ENCODE measurements at regions not wholly inside any gene's neighbourhood (a gene's known extent, or its start where the extent isn't known, plus 50 kb on each side); places are given as distances from the start of the nearest gene placed in this dataset.

DNA sequence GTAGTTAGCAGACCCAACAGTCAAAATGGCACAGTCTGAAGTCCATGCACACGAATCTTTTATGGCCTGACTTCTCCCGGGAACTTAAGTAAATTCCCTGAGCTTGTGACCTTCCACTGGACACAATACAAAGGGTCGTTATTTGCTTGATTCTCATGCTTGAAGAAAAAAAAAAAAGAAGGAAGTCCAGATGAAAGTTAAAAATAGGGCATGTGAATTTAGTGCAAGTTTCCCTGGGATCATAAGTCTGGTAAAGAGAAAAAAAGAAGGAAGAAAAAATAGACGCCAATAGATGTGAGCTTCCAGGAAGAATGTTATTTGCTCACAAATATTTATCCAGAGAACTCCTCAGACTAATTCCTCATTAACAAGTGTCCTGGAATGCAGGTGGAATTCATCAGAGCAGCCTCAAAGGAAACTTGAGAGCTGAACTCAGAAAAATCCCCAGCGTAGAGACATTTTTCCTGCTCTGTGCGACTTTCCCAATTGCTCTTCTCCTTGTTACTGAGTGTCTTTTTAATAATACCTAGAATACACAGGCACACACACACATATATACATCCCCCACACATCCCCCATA is 616.3 kb downstream of the EBF1 start:
- DNase-seq (ENCODE audit: low spot score), result no peak

DNA sequence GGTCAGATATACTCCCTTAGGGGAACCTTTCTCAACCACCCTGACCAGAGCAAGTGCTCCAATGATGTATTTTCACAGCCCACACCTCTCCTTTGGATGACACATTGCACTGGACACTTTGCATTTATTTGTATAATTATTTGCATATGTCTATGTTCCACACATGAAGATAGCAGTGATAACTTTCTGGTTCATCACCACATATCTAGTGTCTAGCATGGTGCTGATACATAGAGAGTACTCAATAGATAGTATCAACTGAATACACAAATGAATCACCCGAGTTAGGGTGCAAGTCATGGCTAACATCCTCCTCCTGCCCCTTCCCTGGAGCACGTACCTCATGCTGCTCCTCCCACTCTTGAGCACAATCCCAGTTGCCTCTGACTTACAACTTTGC is 617.6 kb downstream of the EBF1 start:
- DNase-seq (ENCODE audit: low spot score), result no peak

DNA sequence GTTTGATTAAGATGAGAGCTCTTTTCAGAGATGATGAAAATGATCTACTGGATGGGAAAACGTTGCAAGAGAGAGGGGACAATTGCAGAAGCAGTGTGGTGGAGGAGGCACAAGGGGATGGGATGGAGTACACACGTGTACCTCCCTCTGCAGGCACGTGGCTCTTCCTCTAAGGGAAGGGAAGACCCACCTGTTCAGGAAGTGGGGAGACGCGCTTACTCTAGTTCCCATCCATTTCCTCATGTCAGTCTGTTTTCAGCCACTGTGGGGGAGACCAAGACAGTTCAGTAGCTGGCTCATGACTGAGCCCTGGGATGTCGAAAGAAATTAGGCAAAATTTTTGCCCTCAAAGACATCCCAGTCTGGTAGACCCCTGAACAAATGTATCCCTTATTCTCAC is 619.2 kb upstream of the CLINT1 start:
- DNase-seq (ENCODE audit: low spot score), result no peak

DNA sequence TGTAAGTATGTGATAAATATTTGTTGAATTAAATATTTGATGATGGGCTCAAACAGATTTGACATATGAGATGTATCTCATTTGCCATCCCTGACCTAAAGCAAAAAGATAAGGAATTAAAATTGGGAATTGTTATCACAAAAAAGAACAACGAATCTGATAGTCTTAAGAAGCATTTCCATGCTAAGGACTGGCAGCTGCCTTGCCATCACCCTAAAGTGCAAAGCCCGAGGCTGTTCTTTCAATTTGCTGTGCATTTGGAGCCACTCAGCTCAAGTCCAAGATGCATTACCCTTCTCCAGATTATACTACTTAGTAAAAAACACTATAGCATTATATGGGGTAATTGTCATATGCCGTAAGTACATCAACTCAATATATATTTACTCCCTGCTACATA is 618.3 kb upstream of the CLINT1 start:
- no peak for DNase-seq (ENCODE audit: low spot score)

DNA sequence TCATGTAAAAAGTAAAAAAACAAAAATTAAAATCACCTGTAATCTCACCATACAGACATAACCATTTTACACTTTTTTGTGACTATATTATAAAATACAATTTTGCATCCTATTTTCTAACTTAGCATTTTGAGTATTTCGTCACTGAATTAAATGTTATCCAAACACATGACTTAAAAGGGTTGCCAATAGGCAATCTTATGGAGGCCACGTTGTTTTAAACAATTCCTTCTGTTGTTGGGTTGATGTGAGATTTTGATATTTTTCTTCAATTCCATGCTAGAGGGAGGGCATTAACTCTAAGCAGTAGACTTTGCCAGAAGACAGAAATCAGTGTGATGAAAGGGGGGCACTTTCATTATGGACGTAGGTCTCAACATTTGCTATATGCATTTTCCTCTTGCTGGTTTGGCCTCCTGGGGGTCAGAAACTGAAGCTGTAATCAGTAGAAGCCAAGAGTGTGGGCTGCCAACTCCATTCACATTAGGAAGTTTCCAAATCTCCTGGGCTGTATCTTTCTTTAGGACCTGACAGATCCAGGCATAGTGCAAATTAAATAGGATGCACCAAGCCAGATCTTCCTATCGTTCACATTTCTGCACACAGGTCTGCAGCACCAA is 614.2 kb upstream of the CLINT1 start:
- no peak for DNase-seq (ENCODE audit: low spot score)

DNA sequence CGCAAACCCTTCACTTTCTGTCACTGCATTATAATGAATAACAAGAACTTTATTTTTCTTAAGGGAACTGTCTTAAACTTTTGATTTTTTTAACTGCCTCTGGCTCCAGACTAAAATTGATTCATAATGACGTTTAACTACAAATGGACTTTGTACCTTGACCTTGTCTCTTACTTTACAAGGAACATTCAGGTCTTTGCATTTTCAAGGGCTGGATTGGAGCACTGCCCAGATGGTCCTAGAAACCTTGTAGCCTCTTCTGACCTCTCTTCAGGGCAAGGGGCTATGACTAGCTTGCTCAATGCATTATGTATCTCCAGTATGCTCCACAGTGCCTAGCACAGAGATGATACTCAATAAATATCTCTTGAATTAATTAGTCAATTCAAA is 612.6 kb upstream of the CLINT1 start:
- DNase-seq (ENCODE audit: low spot score), result no peak

DNA sequence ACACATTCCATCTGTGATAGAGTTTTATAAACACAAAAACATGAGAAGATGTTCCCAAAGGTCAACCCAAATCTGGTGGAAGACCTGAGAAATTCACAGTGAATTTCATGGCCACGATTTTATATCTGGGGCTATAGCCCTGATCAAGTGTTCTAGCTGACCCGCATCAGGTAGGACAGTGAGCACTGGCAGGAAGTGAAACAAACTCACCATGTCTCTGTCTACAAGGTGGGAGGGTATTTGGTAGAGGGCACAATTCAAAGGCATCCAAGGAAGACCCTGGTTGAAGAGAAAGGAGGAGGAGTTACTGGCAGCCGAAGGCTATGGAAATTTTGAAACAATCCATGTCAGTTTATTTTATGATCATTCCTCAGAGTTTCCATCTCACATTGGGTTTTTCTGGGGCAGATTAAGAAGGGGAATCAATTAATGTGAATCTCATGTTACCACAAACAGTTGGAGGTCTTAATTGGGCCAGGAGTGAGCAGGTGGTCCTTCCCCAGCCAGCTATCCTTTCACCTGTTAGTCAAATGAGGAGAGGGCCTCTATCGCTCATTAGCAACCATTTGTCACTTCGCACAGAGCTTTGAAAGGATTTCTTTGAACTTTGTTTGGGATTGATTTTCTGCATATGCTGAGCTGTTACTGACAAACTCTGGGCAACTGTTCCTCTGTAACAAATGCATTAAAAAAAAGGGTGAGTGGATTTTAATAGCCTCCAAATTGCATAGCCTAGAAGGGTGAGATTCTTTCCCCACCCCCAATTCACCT is 612.0 kb upstream of the CLINT1 start:
- DNase-seq (ENCODE audit: low spot score), result no peak

DNA sequence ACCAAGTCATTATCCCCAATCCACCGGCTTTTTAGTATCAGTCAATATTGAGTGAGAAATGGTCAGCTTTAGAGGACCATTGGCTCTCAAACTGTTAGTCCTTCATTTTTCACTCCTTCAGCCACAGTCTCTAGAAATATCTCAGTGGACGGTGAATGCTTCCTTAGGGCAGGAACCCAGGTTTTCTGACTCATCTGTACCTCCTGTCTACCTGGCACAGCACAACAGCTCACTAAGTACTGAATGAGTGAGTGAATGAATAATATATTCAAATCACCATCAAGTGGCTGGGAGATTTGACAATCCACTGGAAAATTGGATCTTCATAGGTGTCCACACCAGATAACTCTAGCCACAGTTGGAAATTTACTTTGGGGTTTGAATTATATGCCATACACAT is 609.5 kb upstream of the CLINT1 start:
- DNase-seq (ENCODE audit: low spot score), result no peak

DNA sequence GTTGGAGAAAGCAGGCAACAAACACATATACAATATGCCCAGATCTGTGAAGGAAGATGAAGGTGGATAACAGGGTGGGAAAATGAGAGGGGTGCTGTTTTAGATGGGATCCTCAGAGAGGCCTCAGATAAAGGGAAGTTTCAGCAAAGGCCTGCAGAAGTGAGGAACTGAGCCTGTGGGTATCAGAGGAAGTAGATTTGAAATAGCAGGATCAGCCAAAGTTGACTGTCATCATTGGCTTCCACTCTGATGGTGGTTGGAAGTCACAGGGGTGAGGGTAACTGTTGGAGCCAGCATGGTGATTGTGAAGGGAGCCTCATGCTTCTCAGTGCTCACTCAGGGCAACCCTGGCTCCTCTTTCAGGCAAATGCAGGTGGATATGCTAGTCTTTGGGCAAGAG is 607.2 kb upstream of the CLINT1 start:
- DNase-seq (ENCODE audit: low spot score), result no peak

DNA sequence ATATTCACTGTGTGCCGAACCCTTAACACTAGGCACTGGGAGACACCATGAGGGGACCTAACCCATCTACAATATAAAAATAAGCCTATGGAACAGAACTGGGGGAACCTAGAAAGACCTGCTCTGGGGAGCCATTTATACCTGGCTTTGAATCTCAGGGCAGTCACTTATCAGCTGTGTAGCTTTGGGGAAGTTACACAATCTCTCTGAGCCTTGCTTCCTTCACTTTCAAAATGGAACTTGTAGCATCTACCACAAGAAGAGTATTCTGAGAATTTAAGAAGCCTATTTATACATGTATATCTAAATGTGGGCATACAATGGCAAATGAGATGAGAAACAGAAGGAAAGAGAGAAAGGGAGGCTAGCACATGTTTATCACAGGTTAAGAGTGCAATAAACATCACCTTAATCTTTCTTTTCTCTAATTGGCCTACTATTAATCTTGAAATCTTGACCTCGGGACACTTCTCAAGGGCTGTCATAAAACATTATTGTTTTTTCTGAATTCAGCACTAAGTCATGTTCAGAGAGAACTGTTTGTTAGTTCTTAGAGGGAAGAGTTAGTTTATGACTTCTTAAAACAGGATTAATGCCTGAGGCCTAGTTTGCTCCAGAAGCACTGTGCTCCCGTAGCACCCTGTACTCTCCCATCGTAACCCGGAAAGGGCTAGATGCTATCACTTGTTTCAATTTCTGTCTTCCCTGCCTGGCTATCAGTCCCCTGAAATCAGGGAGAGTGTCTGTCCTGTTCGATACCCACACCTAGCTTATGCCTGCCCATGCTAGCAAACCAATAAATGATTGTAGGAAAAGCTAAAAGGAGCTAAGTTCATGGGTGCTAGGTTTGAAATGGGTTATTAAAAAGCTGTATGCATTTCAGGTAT is 606.4 kb upstream of the CLINT1 start:
- DNase-seq (ENCODE audit: low spot score), result no peak

DNA sequence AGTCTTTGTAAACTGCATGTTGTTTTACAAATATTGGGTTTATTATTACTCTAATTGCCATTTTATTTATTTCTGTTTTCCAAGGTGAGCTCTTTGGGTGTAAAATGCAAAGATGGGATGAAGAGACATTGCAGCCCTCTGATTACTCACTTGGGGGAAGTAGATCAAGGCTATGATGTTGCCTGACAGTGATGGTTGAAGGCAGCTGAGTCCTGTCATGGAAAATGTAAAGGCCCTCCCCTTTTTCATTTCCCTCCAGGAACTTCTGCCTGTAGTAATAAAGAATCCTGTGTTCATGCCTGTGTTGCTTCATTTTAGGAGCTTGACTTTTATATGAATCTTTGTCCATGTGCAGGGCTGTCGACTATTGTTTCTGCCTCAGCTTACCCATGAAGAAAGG is 605.4 kb upstream of the CLINT1 start:
- no peak for DNase-seq (ENCODE audit: low spot score)

DNA sequence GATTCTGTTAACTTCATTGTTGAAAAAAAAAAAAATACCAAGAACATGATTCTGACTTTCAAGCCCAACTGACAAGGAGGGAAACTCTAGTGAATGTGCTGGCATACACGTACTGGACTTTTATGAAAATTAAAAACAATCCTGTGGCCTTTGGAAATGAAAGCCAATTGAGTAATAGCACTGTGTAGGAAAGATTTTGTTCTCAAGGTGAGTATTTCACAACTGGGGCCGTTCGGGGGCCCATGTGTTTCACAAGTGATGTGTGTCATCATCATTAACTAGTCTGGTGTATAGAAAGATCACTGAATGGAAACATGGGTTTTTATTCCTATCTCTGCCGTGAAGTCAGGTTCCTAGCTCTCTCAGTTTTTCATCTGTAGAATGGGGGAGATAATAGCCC is 605.0 kb upstream of the CLINT1 start:
- no peak for DNase-seq (ENCODE audit: low spot score)

DNA sequence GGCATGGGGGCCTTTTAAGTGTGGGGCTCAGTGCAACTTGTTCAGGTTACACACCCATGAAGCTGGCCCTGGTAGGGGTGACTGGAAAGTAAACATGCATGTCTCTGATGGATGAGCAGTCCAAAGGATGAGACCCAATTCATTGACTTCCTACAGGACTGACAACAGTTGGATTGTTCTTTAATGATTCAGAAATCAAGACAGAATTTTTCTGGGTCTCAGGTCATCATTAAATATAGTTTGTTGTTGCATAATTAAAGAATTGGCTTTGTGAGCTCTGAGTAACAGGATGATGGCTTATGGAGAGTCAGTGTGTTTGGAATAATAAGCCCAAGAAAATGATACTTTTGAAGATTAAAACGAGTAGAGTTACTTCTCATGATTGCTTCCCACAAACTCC is 604.2 kb upstream of the CLINT1 start:
- DNase-seq (ENCODE audit: low spot score), result no peak

DNA sequence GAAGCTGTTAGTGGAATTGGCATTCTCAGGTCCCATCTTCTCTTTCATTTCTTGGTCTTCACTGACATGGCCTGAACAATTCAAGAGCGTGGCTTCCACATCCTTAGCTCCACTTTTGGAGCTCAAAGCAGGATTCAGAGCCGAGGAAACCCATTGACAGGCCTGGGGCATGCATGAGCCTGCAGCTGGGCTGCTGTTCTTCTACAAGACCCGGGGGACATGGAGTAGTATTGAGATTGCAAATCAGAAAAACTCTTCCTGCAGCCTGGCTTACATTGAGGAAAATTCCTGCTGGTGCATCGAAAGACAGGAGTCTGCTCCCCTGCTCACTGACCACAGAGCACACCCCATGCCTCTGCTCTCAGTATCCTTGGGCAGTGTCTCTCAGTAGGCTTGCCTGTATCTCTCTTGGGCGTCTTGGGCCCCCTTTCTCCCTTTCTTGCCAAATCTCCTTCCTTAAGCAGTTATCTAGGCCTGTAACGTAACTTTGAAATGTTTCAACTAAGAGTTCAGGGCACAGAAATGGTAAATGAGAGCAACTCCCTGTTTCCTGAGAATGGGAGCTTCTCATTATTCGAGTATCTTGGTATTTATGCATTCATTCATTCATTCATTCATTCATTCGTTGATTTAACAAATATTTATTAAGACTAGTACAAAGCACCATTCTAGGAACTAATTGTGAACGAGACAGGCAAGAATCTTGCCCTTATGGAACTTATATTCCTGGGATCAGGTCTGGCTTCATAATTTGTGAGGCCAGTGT is 603.6 kb upstream of the CLINT1 start:
- DNase-seq (ENCODE audit: low spot score), result no peak

DNA sequence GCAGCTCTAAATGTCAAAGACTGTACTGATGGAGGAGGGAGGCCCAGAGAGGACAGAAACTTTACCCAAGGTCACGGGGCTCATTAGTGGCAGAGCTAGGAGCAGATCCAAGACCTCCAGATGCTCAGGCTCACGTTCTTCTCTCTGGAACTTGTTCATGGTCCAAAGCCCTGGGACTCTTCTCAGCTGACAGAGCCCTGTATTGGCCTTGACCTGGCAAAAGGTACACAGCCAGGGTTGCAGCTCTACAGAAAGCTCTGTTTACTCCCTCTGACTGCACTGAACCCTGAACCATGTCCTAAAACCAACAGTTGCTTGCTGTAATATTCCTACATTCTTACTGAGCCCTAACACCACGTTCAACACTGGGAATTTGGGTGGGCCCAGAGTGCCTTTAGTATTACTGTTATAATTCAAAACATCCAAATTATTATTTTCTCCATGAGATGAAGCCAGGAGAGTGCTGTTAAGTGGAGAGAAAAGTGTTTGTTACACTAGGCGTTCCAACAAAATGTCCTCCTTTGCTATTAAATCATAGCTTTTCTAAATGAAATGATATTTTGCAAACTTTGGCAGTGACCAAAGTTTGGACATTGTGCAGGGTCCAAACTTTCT is 602.4 kb upstream of the CLINT1 start:
- DNase-seq (ENCODE audit: low spot score), result no peak

DNA sequence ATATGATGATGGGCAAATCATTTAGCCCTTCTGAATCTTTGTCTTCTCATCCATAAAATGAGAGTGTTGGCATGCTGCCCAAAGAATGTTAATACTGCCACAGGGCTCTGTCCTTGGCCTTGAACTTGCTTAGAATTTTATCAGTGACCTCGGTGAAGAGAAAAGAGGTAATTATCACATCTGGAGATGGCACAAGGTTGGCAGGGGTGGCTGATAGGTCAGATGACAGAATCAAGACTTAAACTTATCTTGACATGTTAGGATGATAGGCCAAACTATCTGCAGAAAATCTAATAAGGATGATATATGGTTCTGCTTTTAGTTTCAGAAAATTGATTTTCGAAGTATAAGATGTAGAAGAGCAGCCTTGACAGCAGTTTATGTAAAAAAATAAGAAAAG is 599.1 kb upstream of the CLINT1 start:
- no peak for DNase-seq (ENCODE audit: low spot score)

DNA sequence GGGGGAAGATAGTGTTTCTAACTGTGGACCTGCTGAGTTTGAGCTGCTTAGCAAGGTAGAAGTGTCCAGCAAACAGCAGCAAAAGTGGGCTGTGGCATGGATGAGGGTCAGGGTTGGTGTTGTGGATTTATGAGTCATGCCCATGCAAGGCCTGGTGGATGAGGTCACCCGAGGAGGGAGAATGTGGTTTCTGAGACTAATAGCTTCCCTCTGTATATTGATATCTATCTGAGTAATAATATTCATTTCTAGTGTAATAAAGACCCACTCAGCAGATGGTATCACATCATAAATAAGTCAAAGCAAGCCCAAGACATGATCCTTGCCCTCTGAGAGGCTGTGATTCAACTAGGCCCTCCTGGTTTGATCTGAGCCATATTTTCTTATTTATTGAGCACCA is 597.8 kb upstream of the CLINT1 start:
- DNase-seq (ENCODE audit: low spot score), result no peak

DNA sequence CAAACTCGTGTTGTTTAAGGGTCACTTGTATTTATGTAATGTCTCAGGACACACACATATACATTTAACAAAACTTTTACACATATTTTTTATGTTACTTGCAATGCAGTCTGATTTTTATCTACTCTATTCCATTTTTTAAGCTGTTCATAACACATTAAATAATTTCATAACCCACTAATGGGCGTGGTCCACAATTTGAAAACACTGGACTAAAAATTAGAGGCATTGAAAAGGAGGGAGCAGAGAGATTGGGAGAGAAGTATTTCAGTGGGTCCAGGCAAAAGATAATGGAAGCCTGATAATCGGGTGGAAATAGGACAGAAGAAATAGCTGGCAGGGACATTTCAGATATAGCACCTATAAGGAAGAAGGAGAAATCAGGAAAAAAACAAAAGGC is 597.3 kb upstream of the CLINT1 start:
- DNase-seq (ENCODE audit: low spot score), result no peak

DNA sequence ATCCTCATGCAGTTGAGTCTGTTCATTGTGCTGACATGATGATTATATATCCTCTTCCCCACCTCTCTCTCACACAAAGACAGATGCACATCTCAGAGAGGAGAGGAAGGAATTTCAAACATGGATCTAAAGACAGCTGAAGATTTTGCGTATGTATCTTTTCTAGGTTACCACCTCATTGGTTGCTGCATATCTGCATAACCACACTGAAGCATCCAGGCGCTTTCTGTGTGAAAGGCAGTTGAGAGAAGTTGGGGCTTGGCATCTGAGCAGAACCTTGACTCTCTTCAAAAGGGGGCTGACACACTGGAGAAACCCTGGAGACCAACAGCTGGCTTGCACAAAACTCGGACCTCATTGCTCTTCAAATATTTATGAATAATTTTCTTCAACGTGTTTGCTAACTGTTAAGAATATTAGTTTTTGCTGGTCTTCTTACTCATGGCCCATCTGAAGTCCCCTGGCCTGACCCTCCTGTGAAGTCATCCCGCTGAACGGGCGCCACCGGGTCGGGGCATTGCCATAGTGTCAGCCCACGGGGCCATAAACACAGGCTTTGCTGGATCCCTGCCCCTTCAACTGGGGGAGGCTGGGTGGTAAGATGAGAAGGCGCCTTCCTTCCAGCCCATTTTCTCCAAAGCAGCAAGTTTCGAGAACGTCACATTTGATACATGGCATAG is 593.2 kb upstream of the CLINT1 start:
- DNase-seq (ENCODE audit: low spot score), result no peak

DNA sequence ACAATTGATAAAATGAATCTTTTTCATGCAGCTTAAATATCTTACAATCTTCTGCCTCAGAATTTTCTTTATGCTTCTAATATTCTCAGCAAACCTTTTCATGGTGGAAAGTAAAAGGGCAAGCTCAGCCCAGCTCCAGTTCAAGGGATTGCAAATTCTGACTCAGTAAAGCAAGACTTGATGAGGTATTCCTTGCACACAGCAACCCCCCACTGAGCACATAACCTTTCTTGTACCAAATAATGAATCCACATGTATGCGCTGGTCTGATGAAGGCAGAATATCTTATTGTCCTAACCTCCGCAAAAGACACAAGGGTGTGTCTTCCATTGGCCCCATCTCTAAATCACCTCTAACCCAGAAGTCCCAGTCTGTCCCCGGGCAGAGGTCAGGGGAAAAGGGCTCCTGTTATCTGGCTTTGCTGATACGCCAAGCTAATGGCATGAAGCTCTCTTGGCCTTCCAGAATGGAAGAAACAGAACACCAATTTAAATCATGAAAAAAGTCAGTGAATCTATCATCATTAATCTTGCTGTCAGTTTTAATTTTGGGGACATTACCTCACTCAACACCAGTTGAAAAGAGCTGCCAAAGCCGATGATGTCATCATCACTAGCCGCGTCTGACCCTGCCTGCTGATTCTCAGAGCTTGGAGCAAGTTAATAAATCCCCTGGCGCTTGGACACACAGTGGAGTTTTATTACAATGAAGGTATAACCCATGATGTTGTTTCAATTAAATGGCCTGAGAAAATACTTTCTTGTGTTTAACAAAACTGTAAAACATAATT is 592.5 kb upstream of the CLINT1 start:
- DNase-seq (ENCODE audit: low spot score), result no peak
